Suppressor macrophage treated with lipopolysaccharide for 4 hours (primary cell): ENCODE measurements at regions not wholly inside any gene's neighbourhood (a gene's known extent, or its start where the extent isn't known, plus 50 kb on each side); places are given as distances from the start of the nearest gene placed in this dataset.
"Not testable (repeated sequence)": the region's sequence is repeated elsewhere in the genome, so short reads cannot be mapped to it uniquely, and the experiment has no call there.

Experiments used
- DNase-seq: peaks from one replicate; pipeline ENCODE4 v3.0.0-alpha.2; 2020

GRCh38 chr11:95641495-95641894 lies 148.1 kb downstream of the FAM76B start:
- peak; percentile 36 for DNase-seq

- DNase-seq, result no peak
Observed at GRCh38 chr11:95638501-95638900, 151.1 kb downstream of the FAM76B start.

GRCh38 chr11:95625164-95625900 lies 164.2 kb downstream of the FAM76B start:
- no peak for DNase-seq

GRCh38 chr11:95616256-95616804 lies 173.3 kb downstream of the FAM76B start:
- DNase-seq, result no peak

- no peak for DNase-seq
Observed at GRCh38 chr11:95611827-95612226, 177.8 kb downstream of the FAM76B start.

GRCh38 chr11:95610185-95610584 lies 179.4 kb downstream of the FAM76B start:
- DNase-seq, result not testable (repeated sequence)

GRCh38 chr11:95608093-95608492 lies 181.5 kb downstream of the FAM76B start:
- no peak for DNase-seq

- DNase-seq, result no peak
Observed at GRCh38 chr11:95606824-95607223, 182.8 kb downstream of the FAM76B start.

GRCh38 chr11:95605271-95605940 lies 184.2 kb downstream of the FAM76B start:
- DNase-seq, result peak; percentile 61

GRCh38 chr11:95599959-95600586 lies 189.5 kb downstream of the FAM76B start:
- DNase-seq, result no peak

GRCh38 chr11:95595973-95596489 lies 193.6 kb downstream of the FAM76B start:
- no peak for DNase-seq

- no peak for DNase-seq
Observed at GRCh38 chr11:95595541-95595940, 194.0 kb downstream of the FAM76B start.

GRCh38 chr11:95593111-95593510 lies 196.5 kb downstream of the FAM76B start:
- no peak for DNase-seq

GRCh38 chr11:95592471-95592870 lies 197.1 kb downstream of the FAM76B start:
- no peak for DNase-seq

- DNase-seq, result no peak
Observed at GRCh38 chr11:95589893-95590612, 199.5 kb downstream of the FAM76B start.

GRCh38 chr11:95588821-95589220 lies 200.8 kb downstream of the FAM76B start:
- no peak for DNase-seq

GRCh38 chr11:95586661-95587060 lies 202.9 kb downstream of the FAM76B start:
- no peak for DNase-seq

- DNase-seq, result no peak
Observed at GRCh38 chr11:95586155-95586554, 203.4 kb downstream of the FAM76B start.

- DNase-seq, result no peak
Observed at GRCh38 chr11:95585752-95586077, 203.9 kb downstream of the FAM76B start.

- no peak for DNase-seq
Observed at GRCh38 chr11:95585069-95585751, 204.4 kb downstream of the FAM76B start.

GRCh38 chr11:95584589-95584988 lies 205.0 kb downstream of the FAM76B start:
- DNase-seq, result no peak

GRCh38 chr11:95584180-95584579 lies 205.4 kb downstream of the FAM76B start:
- DNase-seq, result no peak
